ENCODE measurements at regions not wholly inside any gene's neighbourhood (a gene's known extent, or its start where the extent isn't known, plus 50 kb on each side); places are given as distances from the start of the nearest gene placed in this dataset.

DNA sequence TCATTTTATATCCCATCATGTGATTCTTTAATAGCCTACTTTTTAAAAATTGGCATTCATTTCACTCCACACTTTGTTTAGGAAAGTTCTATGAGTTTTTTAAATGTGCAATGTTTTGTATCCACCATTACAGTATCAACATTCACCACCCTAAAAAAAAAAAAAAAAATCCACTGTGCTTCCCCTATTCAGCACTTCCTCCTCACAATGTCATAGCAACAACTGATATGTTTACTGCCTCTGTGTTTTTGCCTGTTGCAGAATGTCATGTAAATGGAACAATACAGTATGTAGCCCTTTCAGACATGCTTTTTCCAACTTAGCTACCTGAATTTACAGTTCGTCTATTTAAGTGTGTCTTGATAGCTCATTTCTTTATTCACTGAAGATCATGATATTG lies 754.2 kb downstream of the FAM181B start:
- H3K4me1 Mint-ChIP-seq: no peaks in the 10 kb centered on the region
- Histone ChIP-seq H3K4me3 (ENCODE audit: low read length) (no peak overlapping the region), H3K27me3 (ENCODE audit: control insufficient read depth, insufficient read depth, low read length, poor library complexity, severe bottlenecking) (peaks cover 43% of the 10 kb centered on the region), H3K4me1 (ENCODE audit: control insufficient read depth, insufficient read depth, low read length) (no peaks in the 10 kb centered on the region), H3K27ac (ENCODE audit: low read depth, low read length) (no peak overlapping the region), H3K36me3 (ENCODE audit: control insufficient read depth, insufficient read depth, low read length) (no peaks in the 10 kb centered on the region), H3K9me3 (ENCODE audit: control insufficient read depth, low read length) (peaks cover 11% of the 10 kb centered on the region), H3K9ac (ENCODE audit: extremely low read depth, low read length, poor library complexity, severe bottlenecking) (no peak overlapping the region)
- 100% methylated on average over 1 of the region's 1 CpG; no CpG with 5 or more reads in 1 of the 2 experiments for WGBS, 2 experiments (ENCODE audit: insufficient coverage in 1 of 2, insufficient read length in 1 of 2)
- H3K9me3 Mint-ChIP-seq: peaks cover 21% of the 10 kb centered on the region
- no peak overlapping the region for H3K4me3 Mint-ChIP-seq
- peaks cover 15% of the 10 kb centered on the region for H3K27me3 Mint-ChIP-seq (ENCODE audit: insufficient read depth)
- TF ChIP-seq, protein P1, sequence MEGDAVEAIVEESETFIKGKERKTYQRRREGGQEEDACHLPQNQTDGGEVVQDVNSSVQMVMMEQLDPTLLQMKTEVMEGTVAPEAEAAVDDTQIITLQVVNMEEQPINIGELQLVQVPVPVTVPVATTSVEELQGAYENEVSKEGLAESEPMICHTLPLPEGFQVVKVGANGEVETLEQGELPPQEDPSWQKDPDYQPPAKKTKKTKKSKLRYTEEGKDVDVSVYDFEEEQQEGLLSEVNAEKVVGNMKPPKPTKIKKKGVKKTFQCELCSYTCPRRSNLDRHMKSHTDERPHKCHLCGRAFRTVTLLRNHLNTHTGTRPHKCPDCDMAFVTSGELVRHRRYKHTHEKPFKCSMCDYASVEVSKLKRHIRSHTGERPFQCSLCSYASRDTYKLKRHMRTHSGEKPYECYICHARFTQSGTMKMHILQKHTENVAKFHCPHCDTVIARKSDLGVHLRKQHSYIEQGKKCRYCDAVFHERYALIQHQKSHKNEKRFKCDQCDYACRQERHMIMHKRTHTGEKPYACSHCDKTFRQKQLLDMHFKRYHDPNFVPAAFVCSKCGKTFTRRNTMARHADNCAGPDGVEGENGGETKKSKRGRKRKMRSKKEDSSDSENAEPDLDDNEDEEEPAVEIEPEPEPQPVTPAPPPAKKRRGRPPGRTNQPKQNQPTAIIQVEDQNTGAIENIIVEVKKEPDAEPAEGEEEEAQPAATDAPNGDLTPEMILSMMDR (conservative IDR thresholded peaks at IDR 0.05): no peak
- peaks cover 2% of the 10 kb centered on the region for H3K36me3 Mint-ChIP-seq (ENCODE audit: low read depth)
- no peak for DNase-seq
- H3K27ac Mint-ChIP-seq: no peak overlapping the region

DNA sequence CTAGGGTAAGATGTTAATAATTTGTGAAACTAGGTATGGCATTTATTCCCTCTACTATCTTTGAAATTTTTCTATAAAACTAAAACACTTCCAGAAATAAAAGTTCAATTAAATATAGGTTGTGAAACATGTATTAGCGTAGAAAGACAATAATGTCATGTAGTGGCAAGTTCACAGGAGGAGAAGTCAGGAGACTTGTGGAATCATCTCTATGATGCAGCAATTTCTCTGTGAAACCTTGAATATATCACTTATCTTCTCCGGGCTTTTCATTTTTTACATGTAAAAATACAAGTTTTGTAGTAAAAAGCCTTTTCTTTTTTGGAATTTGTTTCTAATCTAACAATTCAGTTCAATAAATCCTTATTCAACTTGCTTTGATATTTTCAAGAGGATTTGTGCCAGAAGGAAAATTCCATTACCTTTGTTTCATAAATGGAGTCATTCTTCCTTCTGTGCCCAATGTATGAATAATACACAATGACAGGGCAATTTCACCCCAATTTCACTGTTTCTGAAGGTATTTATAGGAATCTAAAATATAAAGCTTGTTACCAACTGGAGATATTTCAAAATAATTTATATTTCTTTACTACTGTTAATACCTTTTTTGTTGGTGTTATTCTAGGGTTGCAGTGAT lies 758.3 kb downstream of the FAM181B start:
- H3K9ac ChIP-seq (ENCODE audit: extremely low read depth, low read length, poor library complexity, severe bottlenecking): no peak overlapping the region
- H3K4me3 ChIP-seq (ENCODE audit: low read length): no peak overlapping the region
- H3K27me3 ChIP-seq (ENCODE audit: control insufficient read depth, insufficient read depth, low read length, poor library complexity, severe bottlenecking): peaks cover 59% of the 10 kb centered on the region
- no peaks in the 10 kb centered on the region for H3K4me1 ChIP-seq (ENCODE audit: control insufficient read depth, insufficient read depth, low read length)
- WGBS, 2 experiments (ENCODE audit: insufficient coverage in 1 of 2, insufficient read length in 1 of 2): 100% methylated on average over 1 of the region's 2 CpGs; no CpG with 5 or more reads in 1 of the 2 experiments
- no peaks in the 10 kb centered on the region for H3K36me3 ChIP-seq (ENCODE audit: control insufficient read depth, insufficient read depth, low read length)
- peaks cover 11% of the 10 kb centered on the region for H3K9me3 ChIP-seq (ENCODE audit: control insufficient read depth, low read length)
- Mint-ChIP-seq H3K4me3 (no peak overlapping the region), H3K36me3 (ENCODE audit: low read depth) (peaks cover 2% of the 10 kb centered on the region), H3K9me3 (peaks cover 16% of the 10 kb centered on the region), H3K27ac (no peak overlapping the region), H3K4me1 (peaks cover 7% of the 10 kb centered on the region), H3K27me3 (ENCODE audit: insufficient read depth) (peaks cover 48% of the 10 kb centered on the region)
- TF ChIP-seq, protein P1 (conservative IDR thresholded peaks at IDR 0.05): no peak
- no peak for DNase-seq
- H3K27ac ChIP-seq (ENCODE audit: low read depth, low read length): no peak overlapping the region

DNA sequence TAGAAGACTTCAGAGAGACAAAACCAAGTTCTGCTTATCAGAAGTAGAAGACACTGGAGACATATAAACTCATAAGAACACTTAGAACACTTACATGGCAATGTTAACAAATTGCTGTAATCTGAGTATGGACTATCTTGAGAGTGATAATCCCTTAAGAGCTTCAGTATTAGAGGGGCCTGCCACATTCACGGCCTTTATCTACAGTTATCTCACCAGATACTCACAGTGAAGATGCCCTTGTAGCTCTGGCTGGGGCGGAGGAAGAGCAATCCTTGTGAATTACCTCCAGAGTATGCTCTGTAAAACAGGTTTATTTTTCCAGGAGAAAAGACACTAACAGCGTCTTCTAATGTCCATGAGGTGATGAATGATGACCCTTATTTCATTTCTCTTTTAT lies 762.8 kb downstream of the FAM181B start:
- no peaks in the 10 kb centered on the region for H3K9me3 ChIP-seq (ENCODE audit: control insufficient read depth, low read length)
- WGBS, 2 experiments (ENCODE audit: insufficient coverage in 1 of 2, insufficient read length in 1 of 2): 55 to 70% methylated on average over 2 to 3 of the region's 3 CpGs
- no peaks in the 10 kb centered on the region for H3K36me3 ChIP-seq (ENCODE audit: control insufficient read depth, insufficient read depth, low read length)
- TF ChIP-seq, protein P1 (conservative IDR thresholded peaks at IDR 0.05): no peak
- no peaks in the 10 kb centered on the region for H3K9me3 Mint-ChIP-seq
- no peaks in the 10 kb centered on the region for H3K36me3 Mint-ChIP-seq (ENCODE audit: low read depth)
- no peak overlapping the region for H3K27ac ChIP-seq (ENCODE audit: low read depth, low read length)
- H3K4me1 Mint-ChIP-seq: peaks cover 9% of the 10 kb centered on the region
- H3K9ac ChIP-seq (ENCODE audit: extremely low read depth, low read length, poor library complexity, severe bottlenecking): no peak overlapping the region
- no peak overlapping the region for H3K4me3 Mint-ChIP-seq
- peaks cover 86% of the 10 kb centered on the region for H3K27me3 ChIP-seq (ENCODE audit: control insufficient read depth, insufficient read depth, low read length, poor library complexity, severe bottlenecking)
- H3K4me1 ChIP-seq (ENCODE audit: control insufficient read depth, insufficient read depth, low read length): no peaks in the 10 kb centered on the region
- H3K27me3 Mint-ChIP-seq (ENCODE audit: insufficient read depth): peaks cover 59% of the 10 kb centered on the region
- no peak for DNase-seq
- no peak overlapping the region for H3K27ac Mint-ChIP-seq
- no peak overlapping the region for H3K4me3 ChIP-seq (ENCODE audit: low read length)

Data from endodermal cell (in vitro differentiated cells).